PC-9 (cell line): ENCODE measurements at regions not wholly inside any gene's neighbourhood (a gene's known extent, or its start where the extent isn't known, plus 50 kb on each side); places are given as distances from the start of the nearest gene placed in this dataset.

ENCODE experiments used
- CTCF ChIP-seq: fragments of 200-600 bp; sonication (generic); conservative IDR thresholded peaks from 2 replicates; pipeline ENCODE4 v1.6.1; 2017; ENCODE audit warnings: mixed run types, antibody characterized with exemption, mild to moderate bottlenecking, moderate library complexity
- EZH2 ChIP-seq: fragments of 200-600 bp; sonication (generic); IDR thresholded peaks from 2 replicates; pipeline ENCODE4 v1.8.0; 2017; ENCODE audit warnings: antibody characterized with exemption, low read depth

- TF ChIP-seq CTCF (no peak), EZH2 (no peak)
Observed at GRCh38 chr15:46442184-46442583, 807.4 kb downstream of the SQOR start.
